Lower leg skin (tissue), 3 donors: ENCODE measurements at regions not wholly inside any gene's neighbourhood (a gene's known extent, or its start where the extent isn't known, plus 50 kb on each side); places are given as distances from the start of the nearest gene placed in this dataset.

Experiments used
- POLR2A ChIP-seq, 2 donors: fragments of 450-650 bp; IDR thresholded peaks; one replicate each; pipeline ENCODE4 v1.6.1; 2016 to 2017; ENCODE audit warnings: antibody characterized with exemption in 2 of 2, mild to moderate bottlenecking in 1 of 2, moderate library complexity in 1 of 2
- TF ChIP-seq, protein P1 (sequence below), 3 donors: fragments of 450-650 bp; IDR thresholded peaks; one replicate each; pipeline ENCODE4 v1.5.1; 2016; ENCODE audit warnings: antibody characterized with exemption in 3 of 3, mild to moderate bottlenecking in 3 of 3, moderate library complexity in 2 of 3

DNA sequence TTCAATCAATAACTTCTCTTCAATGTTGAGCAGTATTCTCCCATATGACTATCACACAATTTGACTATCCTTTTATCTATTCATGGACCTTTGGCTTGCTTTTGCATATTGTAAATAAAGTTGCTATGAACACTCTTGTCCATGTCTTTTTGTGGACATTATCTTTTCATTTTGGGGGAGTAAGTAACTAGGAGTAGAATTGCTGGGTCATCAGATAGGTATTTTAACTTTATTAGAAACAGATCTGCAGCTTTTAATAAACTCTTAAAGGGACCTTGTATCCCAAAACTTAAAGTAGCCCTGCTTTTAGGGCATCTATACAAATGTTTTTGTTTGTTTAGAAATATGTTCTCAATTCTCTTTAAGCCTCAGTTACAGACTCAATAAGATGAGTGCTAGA lies 614.2 kb upstream of the CITED2 start:
- TF ChIP-seq, protein P1, sequence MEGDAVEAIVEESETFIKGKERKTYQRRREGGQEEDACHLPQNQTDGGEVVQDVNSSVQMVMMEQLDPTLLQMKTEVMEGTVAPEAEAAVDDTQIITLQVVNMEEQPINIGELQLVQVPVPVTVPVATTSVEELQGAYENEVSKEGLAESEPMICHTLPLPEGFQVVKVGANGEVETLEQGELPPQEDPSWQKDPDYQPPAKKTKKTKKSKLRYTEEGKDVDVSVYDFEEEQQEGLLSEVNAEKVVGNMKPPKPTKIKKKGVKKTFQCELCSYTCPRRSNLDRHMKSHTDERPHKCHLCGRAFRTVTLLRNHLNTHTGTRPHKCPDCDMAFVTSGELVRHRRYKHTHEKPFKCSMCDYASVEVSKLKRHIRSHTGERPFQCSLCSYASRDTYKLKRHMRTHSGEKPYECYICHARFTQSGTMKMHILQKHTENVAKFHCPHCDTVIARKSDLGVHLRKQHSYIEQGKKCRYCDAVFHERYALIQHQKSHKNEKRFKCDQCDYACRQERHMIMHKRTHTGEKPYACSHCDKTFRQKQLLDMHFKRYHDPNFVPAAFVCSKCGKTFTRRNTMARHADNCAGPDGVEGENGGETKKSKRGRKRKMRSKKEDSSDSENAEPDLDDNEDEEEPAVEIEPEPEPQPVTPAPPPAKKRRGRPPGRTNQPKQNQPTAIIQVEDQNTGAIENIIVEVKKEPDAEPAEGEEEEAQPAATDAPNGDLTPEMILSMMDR (IDR thresholded peaks at IDR 0.05), result no peak
- TF ChIP-seq POLR2A (IDR thresholded peaks at IDR 0.05), result no peak
